ENCODE measurements at regions not wholly inside any gene's neighbourhood (a gene's known extent, or its start where the extent isn't known, plus 50 kb on each side); places are given as distances from the start of the nearest gene placed in this dataset.

DNA sequence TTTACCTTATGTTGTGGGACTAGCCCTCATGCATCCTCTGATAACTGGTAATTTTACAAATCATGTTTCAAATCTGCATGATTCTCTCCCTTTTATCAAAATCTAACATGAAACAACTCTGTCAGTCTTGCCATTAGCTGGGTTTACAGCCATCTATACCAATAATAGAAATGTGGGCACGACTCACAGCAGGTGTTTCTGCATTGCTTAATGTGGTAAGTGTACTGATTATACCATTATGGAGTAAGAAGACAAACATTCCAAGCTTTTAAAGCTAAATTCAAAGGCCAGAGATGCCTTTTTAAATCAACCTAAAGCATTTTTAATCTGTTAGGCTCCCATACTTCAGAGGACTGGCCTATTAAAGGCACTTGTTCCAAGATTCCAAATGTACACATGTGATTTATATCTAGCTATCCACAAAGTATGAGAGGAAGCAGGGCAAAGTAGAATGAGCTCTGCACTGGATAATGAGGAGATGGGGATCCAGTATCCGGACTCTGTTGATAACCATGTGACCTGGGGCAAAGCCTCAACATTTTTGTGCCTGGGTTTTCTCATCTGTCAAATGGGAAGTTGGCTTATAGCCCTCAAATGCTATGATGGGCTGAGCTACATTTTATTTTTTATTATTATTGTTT is 52.3 kb upstream of the FUT8 start:
- DNase-seq, result no peak

DNA sequence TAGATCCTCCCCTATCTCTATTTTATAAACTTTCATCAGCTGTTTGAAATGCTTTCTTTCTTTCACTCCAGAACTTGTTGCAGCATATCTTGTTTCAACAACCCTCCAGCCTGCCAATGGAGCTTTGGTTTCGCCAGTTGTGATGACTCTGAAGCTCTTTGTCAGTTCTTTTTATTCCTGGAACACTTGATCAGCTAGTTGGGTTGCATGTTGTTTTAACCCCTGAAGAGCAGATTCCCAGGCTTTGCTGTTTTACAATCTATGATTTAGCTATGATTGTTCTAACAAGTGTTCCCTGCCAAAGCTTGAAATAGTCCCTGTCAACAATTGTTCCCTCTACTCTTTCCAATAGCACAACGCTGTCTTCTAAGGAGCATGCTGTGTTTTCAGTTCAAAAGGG is 50.6 kb upstream of the FUT8 start:
- no peak for DNase-seq

Data from CD4-positive, alpha-beta T cell treated with Interleukin-1 beta for 1 hour (primary cell).